GM18502 (cell line): ENCODE measurements at regions not wholly inside any gene's neighbourhood (a gene's known extent, or its start where the extent isn't known, plus 50 kb on each side); places are given as distances from the start of the nearest gene placed in this dataset.

Experiments used
- ATAC-seq: cut with Tn5 transposase; IDR thresholded peaks from one replicate; pipeline ENCODE4 v1.9.1; 2021; ENCODE audit warnings: mild to moderate bottlenecking; ENCODE audit not compliant: unreplicated experiment, poor library complexity

DNA sequence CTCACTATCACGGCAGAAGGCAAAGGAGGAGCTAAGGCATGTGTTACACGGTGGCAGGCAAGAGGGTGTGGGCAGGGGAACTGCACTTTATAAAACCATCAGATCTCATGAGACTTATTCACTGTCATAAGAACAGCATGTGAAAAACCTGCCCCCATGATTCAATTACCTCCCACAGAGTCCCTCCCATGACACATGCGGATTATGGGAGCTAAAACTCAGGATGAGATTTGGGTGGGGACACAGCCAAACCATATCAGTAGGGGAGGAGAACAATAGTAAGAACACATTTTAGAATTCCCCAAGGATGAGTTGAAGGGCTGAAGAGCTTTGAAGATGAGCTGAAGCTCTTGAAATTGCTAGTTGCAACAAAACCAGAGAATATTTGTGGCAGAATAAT is 287.9 kb downstream of the SMARCA2 start:
- ATAC-seq: no peak

DNA sequence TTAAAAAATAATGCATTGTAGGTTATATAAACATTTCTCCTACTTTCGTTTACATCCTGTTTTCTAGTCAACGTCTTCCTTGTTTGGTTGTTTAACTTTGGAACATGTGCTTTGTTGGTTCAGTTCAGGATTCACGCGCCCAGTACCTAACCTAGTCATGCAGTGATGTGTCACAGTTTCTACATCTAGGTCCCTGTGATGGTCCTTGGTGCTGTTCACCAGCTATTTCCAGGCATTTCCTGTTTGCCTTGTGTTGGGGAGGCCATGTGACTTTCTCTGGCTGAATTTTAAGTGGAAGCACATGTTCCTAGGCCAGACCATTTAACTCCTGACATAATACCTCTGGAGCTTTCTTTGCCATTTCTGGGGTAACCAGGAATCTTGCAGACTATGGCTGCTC is 292.3 kb downstream of the SMARCA2 start:
- no peak for ATAC-seq

GRCh38 chr9:2311920-2312319 is 296.8 kb downstream of the SMARCA2 start:
- no peak for ATAC-seq

DNA sequence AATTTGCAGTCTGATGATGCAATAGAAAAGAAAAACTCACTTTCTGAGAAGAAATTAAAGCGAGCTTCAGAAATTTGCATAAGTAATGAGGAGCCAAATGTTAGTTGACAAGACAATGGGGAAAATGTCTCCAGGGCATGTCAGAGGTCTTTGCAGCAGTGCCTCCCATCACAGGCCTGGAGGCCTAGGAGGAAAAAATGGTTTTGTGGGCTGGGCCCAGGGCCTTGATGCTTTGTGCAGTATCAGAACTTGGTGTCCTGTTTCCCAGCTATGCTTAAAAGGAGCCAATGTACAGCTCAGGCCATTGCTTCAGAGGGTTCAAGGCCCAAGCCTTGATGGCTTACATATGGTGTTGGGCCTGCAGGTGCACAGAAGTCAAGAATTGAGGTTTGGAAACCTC is 298.4 kb downstream of the SMARCA2 start:
- no peak for ATAC-seq

GRCh38 chr9:2317591-2317990 is 302.4 kb downstream of the SMARCA2 start:
- ATAC-seq: no peak

- ATAC-seq: no peak
Measured at GRCh38 chr9:2319421-2319820, 302.2 kb upstream of the VLDLR start.

DNA sequence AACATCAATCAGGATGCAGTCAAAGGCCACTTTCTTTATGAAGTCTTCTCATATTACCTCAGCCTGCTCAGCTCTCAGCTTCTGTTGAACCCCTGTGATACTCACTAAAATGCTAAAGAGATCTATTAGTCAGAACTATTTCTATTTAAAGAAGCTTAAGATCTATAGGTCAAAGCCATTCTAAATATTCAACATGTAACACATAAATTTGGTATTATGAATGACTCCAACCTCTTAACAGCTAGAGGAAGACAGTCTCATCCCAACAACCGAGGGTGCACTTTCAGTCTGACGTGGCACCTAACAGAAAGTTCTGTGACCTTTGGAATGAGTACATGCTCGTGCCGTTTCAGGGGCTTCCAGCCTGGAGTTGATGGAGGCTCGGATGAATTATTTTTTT is 301.5 kb upstream of the VLDLR start:
- no peak for ATAC-seq

DNA sequence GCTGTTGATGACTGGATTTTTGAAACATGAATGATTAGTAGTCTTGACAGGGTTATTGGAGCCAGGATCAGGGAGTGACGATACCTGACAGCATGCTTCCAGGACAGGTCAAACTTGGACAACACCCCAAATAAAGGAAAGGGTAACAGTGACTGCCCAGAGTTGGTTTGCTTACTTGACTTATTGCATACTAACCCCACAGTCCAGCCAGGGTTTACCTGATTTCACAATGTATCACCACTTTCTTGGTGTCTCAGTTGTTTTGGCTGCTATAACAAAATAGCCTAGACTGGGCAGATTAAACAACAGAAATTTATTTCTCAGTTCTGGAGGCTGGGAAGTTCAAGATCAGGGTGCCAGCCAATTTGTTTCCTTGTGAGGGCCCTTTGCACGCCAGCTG is 301.0 kb upstream of the VLDLR start:
- ATAC-seq: no peak

GRCh38 chr9:2321523-2322148 is 300.0 kb upstream of the VLDLR start:
- no peak for ATAC-seq

- no peak for ATAC-seq
Measured at GRCh38 chr9:2324742-2325141, 296.8 kb upstream of the VLDLR start.

- no peak for ATAC-seq
Measured at GRCh38 chr9:2332663-2333062, 288.9 kb upstream of the VLDLR start.

GRCh38 chr9:2335260-2335659 is 286.3 kb upstream of the VLDLR start:
- ATAC-seq: no peak

- no peak for ATAC-seq
Measured at GRCh38 chr9:2336055-2336454, 285.5 kb upstream of the VLDLR start.

GRCh38 chr9:2337131-2337530 is 284.5 kb upstream of the VLDLR start:
- no peak for ATAC-seq

- ATAC-seq: no peak
Measured at GRCh38 chr9:2337627-2338026, 284.0 kb upstream of the VLDLR start.

GRCh38 chr9:2338777-2339365 is 282.7 kb upstream of the VLDLR start:
- ATAC-seq: no peak

DNA sequence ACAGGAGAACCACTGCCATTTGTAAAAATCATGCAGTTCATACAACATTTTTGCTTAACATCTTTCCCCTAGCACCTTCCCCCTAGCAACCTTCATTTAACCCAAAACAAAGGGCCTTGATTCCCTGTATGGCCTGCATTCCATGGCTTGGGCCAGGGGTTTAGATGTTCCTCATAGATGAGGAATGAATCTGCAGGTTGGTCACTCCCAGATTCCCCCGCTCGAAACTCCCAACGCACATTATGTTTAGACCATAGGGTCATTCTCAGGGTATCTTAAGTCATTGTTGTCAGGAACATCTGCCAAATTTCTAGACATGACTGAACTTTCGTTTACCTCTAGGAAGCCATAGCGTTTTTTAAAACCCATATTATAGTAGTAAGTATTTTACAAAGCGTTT is 282.2 kb upstream of the VLDLR start:
- ATAC-seq: no peak

GRCh38 chr9:2340046-2340760 is 281.4 kb upstream of the VLDLR start:
- ATAC-seq: no peak

- no peak for ATAC-seq
Measured at GRCh38 chr9:2341126-2341525, 280.5 kb upstream of the VLDLR start.

DNA sequence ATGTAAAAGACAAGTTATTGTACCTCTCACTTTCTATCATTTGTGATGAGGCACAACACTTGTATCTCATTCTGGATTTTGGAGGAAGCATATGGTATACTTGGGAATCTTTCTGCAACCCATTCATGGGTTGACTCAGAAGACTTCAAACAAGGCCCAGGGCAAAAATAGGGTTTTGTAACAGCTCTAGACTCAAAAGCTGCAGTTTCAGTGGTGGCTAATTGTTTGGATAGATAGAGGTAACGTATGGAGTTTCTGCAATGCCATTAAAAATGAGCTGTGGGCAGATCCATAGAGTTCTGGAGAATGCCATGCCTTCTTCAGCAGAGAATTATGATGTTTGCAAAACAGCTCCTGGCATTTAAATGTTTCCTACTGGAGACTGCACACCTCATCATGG is 279.6 kb upstream of the VLDLR start:
- no peak for ATAC-seq

- no peak for ATAC-seq
Measured at GRCh38 chr9:2343756-2344155, 277.8 kb upstream of the VLDLR start.

DNA sequence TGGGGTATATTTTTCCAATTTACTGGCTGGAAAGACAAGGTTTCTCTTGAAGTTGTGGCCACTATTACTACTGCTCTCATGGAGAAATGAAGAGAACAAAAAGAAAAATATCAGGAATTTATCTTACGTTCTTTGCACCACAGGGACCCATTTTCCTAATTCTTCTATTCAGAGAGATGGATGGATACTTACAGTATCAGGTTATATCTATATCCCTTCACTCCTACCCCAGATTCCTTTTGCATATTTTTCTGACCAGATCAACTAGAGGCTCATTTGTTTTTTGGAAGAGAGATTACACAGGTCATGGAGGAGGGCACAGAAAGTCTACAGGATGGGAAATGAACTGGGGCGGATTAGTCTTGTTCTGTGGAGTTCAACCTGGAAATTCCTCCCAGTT is 277.2 kb upstream of the VLDLR start:
- no peak for ATAC-seq
